HG03521 (cell line): ENCODE measurements at regions not wholly inside any gene's neighbourhood (a gene's known extent, or its start where the extent isn't known, plus 50 kb on each side); places are given as distances from the start of the nearest gene placed in this dataset.

ENCODE experiments used
- ATAC-seq: cut with Tn5 transposase; IDR thresholded peaks from one replicate; pipeline ENCODE4 v1.9.1; 2021; ENCODE audit warnings: mild to moderate bottlenecking, moderate library complexity; ENCODE audit not compliant: unreplicated experiment

- ATAC-seq: no peak
Measured at GRCh38 chr1:193681422-193681821, 495.0 kb upstream of the B3GALT2 start.

- ATAC-seq: no peak
Measured at GRCh38 chr1:193680924-193681316, 494.5 kb upstream of the B3GALT2 start.

GRCh38 chr1:193680247-193680923 lies 494.0 kb upstream of the B3GALT2 start:
- no peak for ATAC-seq

GRCh38 chr1:193677874-193678273 lies 491.5 kb upstream of the B3GALT2 start:
- no peak for ATAC-seq

GRCh38 chr1:193676996-193677549 lies 490.7 kb upstream of the B3GALT2 start:
- ATAC-seq: no peak

DNA sequence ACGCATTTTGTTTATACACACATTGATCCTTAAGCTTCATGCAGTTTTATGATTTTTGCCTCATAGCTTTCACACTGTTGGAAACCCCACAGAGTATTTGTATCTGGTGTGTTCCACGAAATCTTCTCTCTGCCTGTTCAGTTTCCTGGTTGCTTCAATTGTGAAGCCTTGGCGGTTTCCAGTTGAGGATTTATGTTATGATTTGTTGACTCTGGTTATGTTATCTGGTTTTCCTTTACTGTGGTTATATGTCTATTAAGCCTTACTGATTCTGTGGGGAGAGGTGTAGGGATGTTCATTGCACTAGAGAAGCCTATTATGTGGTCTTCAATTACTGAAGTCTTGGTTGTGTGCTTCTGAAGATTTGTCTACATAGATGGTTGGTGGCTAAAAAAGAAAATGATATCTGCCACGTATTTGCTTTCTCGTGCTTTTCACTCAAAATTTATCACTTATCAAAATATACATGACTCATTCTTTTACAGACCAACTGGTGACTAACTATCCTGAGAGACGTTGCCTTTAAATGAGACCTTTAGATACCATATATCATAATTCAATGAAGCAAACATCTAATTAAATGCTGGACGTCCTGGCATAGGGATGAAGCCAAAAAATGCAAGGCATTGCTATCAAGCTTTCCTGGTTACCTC lies 488.0 kb upstream of the B3GALT2 start:
- ATAC-seq: no peak

GRCh38 chr1:193666485-193667083 lies 480.2 kb upstream of the B3GALT2 start:
- ATAC-seq: no peak

GRCh38 chr1:193663965-193664364 lies 477.6 kb upstream of the B3GALT2 start:
- ATAC-seq: no peak

GRCh38 chr1:193662030-193662429 lies 475.6 kb upstream of the B3GALT2 start:
- no peak for ATAC-seq

DNA sequence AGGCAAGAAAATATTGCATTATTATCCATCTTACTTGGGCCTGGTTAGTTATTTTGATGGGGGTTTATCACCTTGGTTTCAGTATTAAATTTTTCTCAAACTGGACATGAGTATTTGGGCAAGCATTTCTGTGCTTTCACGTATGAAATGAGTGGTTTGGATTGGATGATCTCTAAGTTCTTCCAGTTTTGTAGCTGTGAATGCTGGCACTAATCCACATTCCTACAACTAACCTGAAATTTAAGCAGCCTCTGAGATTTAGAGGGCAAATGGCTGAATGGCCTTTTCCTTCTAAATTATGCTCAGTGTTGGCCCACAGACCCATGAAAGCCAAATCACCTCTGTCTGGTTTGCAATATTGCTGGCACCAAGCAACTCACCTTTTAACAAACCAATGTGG lies 475.0 kb upstream of the B3GALT2 start:
- no peak for ATAC-seq

DNA sequence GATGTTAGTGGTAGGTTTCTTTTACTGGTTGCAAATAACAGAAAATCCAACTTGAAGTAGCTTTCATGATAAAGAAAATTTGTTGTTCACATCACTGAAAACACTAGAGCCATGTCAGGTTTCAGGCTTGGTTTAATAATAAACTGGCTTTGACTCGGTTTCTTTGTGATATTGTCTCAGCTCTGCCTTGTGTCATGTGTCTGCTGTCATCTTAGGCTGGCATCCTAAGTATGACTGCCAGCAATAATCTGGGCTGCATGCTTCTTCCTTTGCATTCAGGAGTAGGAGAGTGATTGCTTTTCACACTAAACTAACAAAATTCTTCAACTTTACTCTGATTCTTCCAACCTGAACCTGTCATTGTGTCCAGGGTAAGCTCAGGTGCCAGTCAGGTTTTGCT lies 474.0 kb upstream of the B3GALT2 start:
- ATAC-seq: no peak

DNA sequence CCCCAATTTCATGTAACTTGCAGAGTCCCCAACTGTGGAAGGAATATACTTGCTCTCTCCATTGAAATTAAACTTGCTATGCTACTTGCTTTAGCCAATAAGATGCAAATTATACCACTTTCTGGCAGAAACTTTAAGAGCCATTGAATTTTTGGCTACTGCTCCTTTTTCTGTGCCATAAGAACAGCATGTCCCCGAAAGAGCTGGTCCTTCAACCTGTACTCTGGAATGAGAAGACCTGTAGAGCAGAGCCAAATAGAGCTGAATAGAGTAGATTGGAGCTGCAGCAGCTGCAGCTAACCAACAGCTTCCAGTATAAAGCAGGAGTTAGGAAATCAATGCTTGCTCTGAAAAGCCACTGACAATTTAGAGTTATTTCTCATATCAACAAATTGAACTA lies 472.3 kb upstream of the B3GALT2 start:
- no peak for ATAC-seq

- no peak for ATAC-seq
Measured at GRCh38 chr1:193658081-193658480, 471.7 kb upstream of the B3GALT2 start.

GRCh38 chr1:193657552-193657951 lies 471.1 kb upstream of the B3GALT2 start:
- no peak for ATAC-seq

GRCh38 chr1:193656841-193657240 lies 470.4 kb upstream of the B3GALT2 start:
- ATAC-seq: no peak

DNA sequence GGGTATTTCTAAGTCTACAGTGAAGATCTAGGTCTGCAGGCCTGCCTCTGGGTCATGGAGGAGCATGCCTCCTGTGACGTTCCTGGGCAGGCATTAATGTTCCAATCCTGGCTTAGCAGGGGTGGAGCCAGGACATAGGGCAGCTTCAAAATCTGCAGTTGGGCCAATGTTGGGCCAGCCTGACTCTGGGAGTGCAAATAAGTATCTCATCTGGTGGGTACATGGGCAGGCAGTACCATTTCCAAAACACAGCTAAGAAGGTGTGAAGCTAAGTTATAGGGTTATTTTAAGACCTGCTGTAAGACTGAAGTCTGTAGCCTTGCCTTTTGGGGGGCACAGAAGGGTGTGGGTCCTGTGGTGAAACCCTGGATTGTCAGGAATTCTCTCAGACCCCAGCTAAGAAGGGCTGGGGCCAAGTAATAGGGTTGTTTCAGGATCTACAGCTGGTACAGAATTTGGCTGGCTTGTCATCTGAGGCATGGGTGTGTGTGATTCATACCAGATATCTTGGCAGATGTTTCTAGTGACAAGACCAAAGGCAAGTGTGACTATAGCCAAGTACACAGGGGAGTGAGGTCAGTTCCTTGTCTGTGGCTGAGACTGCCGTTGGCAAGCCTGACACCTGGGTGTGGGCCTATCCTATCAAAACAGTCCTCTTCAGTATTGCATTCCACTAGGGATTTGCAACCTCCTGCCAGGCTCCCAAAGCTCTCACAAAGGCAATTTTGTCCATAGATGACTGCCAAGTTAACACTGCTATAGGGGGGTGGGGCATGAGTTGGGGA lies 468.7 kb upstream of the B3GALT2 start:
- no peak for ATAC-seq

- no peak for ATAC-seq
Measured at GRCh38 chr1:193649587-193649986, 463.2 kb upstream of the B3GALT2 start.

GRCh38 chr1:193634876-193635275 lies 448.5 kb upstream of the B3GALT2 start:
- ATAC-seq: no peak

- no peak for ATAC-seq
Measured at GRCh38 chr1:193634470-193634869, 448.1 kb upstream of the B3GALT2 start.

DNA sequence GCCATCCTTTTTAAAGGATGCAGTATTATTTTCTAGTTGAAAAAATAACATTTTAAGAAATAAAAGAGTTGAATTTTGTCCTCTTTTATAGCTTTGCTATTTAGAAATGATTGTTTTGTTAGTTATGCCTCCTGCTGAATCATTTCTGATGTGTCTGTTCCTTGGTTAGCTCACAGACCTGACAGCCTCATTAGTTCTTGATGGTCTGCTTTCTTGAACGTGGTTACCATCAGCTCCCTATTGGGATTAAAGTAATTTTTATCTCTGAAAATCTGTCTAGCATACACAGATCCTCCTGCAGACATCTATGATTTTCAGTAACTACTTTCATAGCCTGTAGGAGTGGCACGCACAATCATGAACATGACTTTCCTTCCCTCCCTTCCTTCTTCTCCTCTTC lies 447.6 kb upstream of the B3GALT2 start:
- ATAC-seq: no peak

DNA sequence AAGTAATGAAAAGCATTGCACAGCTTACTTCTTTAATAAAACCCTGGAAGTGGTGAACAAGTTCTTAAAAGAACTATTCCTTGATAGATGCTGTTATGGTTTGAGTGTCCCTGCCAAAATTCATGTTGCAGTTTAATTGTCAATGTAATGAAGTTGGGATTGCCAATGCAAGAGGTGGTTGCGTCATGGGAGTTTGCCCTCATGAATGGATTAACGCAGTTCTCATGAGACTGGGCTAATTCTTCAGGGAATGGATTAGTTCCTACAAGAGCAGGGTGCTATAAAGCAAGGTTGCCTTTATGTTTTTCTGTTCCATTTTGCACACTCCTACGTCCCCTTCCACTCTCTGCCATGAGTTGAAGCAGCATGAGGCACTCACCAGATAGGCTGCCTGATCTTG lies 446.7 kb upstream of the B3GALT2 start:
- no peak for ATAC-seq
